ENCODE measurements at regions not wholly inside any gene's neighbourhood (a gene's known extent, or its start where the extent isn't known, plus 50 kb on each side); places are given as distances from the start of the nearest gene placed in this dataset.

GRCh38 chr10:9603972-9604371, 1413.7 kb upstream of the CELF2 start:
- Mint-ChIP-seq H3K4me3 (ENCODE audit: unreplicated experiment) (no peak overlapping the region), H3K36me3 (ENCODE audit: unreplicated experiment) (no peaks in the 10 kb centered on the region), H3K27me3 (ENCODE audit: unreplicated experiment) (no peaks in the 10 kb centered on the region), H3K4me1 (ENCODE audit: low read depth, unreplicated experiment) (no peaks in the 10 kb centered on the region), H3K27ac (ENCODE audit: unreplicated experiment) (no peak overlapping the region), H3K9me3 (ENCODE audit: unreplicated experiment) (no peaks in the 10 kb centered on the region)
- no peak for TF ChIP-seq CTCF (IDR thresholded peaks at IDR 0.05; ENCODE audit: partially characterized antibody, unreplicated experiment)
- no peak for DNase-seq

DNA sequence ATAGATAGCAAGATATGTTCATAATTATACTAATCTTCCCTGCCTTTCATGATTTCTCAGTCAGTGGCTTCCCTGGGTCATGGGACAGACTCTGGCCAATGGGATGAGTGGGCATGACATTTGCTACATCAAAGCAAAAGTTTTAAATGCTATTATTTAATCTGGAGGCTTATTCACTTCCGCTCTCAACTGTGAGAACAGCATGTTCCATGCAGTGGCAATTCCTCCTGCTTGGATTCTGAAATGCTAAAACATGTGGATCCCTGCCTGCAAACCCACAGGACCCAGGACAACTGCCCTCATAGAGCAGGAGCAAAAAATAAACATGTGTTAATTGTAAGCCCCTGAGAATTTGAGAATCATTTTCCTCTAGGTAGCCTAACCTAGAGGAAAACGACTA, 1412.4 kb upstream of the CELF2 start:
- H3K27ac Mint-ChIP-seq (ENCODE audit: unreplicated experiment): no peak overlapping the region

DNA sequence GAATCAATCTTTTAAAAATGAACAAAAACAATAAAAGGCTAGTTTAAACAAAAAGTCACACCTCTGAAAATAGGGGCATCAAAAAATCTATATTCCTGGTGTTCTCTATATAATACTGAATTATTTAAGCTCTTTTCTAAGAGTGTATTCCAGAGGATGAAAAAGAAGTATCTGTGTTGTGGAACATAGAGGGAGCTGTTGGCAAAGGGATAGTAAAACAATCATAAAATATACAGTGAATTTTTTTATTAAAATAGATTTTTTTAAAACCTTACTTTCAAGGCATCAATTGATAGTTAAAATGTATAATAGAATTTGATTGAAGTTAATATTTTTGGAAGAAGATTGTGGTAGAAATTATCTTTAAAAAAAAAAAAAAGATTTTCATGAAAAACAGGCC, 1409.1 kb upstream of the CELF2 start:
- Mint-ChIP-seq H3K9me3 (ENCODE audit: unreplicated experiment) (no peaks in the 10 kb centered on the region), H3K4me3 (ENCODE audit: unreplicated experiment) (no peak overlapping the region), H3K4me1 (ENCODE audit: low read depth, unreplicated experiment) (no peaks in the 10 kb centered on the region), H3K27me3 (ENCODE audit: unreplicated experiment) (no peaks in the 10 kb centered on the region), H3K27ac (ENCODE audit: unreplicated experiment) (no peak overlapping the region), H3K36me3 (ENCODE audit: unreplicated experiment) (no peaks in the 10 kb centered on the region)
- TF ChIP-seq CTCF (IDR thresholded peaks at IDR 0.05; ENCODE audit: partially characterized antibody, unreplicated experiment): peak; percentile 30
- DNase-seq: no peak

More for the DNA sequence above, 1412.4 kb upstream of the CELF2 start:
- no peak for DNase-seq
- Mint-ChIP-seq H3K4me3 (ENCODE audit: unreplicated experiment) (no peak overlapping the region), H3K27me3 (ENCODE audit: unreplicated experiment) (no peaks in the 10 kb centered on the region), H3K4me1 (ENCODE audit: low read depth, unreplicated experiment) (no peaks in the 10 kb centered on the region), H3K36me3 (ENCODE audit: unreplicated experiment) (no peaks in the 10 kb centered on the region), H3K9me3 (ENCODE audit: unreplicated experiment) (no peaks in the 10 kb centered on the region)
- TF ChIP-seq CTCF (IDR thresholded peaks at IDR 0.05; ENCODE audit: partially characterized antibody, unreplicated experiment): no peak

GRCh38 chr10:9613338-9614075, 1404.2 kb upstream of the CELF2 start:
- no peak overlapping the region for H3K27ac Mint-ChIP-seq (ENCODE audit: unreplicated experiment)
- no peak overlapping the region for H3K4me3 Mint-ChIP-seq (ENCODE audit: unreplicated experiment)
- no peaks in the 10 kb centered on the region for H3K9me3 Mint-ChIP-seq (ENCODE audit: unreplicated experiment)
- no peaks in the 10 kb centered on the region for H3K27me3 Mint-ChIP-seq (ENCODE audit: unreplicated experiment)
- no peaks in the 10 kb centered on the region for H3K36me3 Mint-ChIP-seq (ENCODE audit: unreplicated experiment)
- TF ChIP-seq CTCF (IDR thresholded peaks at IDR 0.05; ENCODE audit: partially characterized antibody, unreplicated experiment): no peak
- no peaks in the 10 kb centered on the region for H3K4me1 Mint-ChIP-seq (ENCODE audit: low read depth, unreplicated experiment)
- DNase-seq: no peak

DNA sequence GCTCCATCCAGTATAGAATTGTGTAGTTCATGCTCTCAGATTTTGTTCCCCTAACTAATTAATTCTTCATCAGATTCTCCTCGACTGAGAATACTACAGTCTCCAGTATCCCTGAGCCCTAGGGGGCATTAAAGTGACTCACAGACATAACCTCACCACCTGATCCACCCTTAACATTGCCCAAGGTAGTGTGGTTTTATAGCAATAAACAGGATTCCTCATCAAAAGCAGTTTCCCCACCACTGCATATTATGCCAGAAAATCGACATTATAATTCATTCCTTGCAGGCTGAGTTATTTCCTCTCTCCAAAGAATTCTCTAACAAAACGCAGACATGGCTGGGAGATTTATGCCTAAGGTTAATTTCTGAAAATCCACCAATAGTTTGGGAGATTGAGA, 1402.5 kb upstream of the CELF2 start:
- no peak for TF ChIP-seq CTCF (IDR thresholded peaks at IDR 0.05; ENCODE audit: partially characterized antibody, unreplicated experiment)
- Mint-ChIP-seq H3K4me1 (ENCODE audit: low read depth, unreplicated experiment) (no peaks in the 10 kb centered on the region), H3K27me3 (ENCODE audit: unreplicated experiment) (no peaks in the 10 kb centered on the region), H3K4me3 (ENCODE audit: unreplicated experiment) (no peak overlapping the region), H3K27ac (ENCODE audit: unreplicated experiment) (no peak overlapping the region), H3K9me3 (ENCODE audit: unreplicated experiment) (no peaks in the 10 kb centered on the region), H3K36me3 (ENCODE audit: unreplicated experiment) (no peaks in the 10 kb centered on the region)
- DNase-seq: no peak
